Stimulated activated naive CD8-positive, alpha-beta T cell treated with anti-CD3 and anti-CD28 coated beads, Interleukin-15, Interleukin-2, amounts not matched to agents 100 U/mL and 50 U/mL, for 24 hours (primary cell): ENCODE measurements at regions not wholly inside any gene's neighbourhood (a gene's known extent, or its start where the extent isn't known, plus 50 kb on each side); places are given as distances from the start of the nearest gene placed in this dataset.

Experiments
- ATAC-seq: fragments of 150-1000 bp; cut with Tn5 transposase; one replicate; pipeline ENCODE4 v1.10.0; 2021
- DNase-seq: peaks from one replicate; pipeline ENCODE4 v3.0.0; 2021

GRCh38 chr16:66265556-66266141 is 100.8 kb upstream of the CDH5 start:
- no peak for ATAC-seq
- no peak for DNase-seq

DNA sequence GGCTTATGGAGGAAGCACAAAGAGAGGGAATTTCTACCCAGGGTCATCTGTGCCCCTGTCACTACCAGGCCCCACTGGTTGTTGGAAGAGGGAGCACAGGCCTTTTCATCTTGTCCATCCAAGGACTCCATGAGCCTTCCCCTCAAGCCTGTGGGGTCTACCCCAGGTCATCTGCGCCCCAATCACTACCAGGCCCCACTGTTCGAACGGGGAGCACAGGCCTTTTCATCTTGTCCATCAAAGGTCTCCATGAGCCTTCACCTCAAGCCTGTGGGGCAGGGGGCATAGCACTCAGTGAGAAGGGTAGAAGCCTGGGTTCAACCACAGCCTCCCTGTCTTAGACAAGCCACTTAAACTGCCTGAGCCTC is 101.5 kb upstream of the CDH5 start:
- ATAC-seq, result no peak
- no peak for DNase-seq

- ATAC-seq, result no peak
- DNase-seq, result no peak
Measured at GRCh38 chr16:66264311-66265047, 102.0 kb upstream of the CDH5 start.

DNA sequence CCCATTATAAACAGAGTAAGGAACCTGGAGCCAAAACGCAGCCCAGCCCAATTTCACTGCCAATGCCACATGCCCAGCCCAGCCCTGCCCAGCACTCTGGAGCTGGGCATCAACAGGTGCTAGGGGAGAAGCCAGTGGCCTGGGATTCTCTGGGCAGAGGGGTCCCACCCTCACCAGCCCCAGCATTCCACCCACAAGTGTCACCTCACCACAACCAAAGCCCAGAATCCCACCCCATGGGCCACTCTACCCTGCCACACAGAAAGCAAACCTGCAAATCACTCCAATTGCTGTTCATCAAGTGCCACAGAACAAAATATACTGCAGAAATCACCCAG is 102.5 kb upstream of the CDH5 start:
- no peak for DNase-seq
- ATAC-seq, result no peak

GRCh38 chr16:66263168-66263972 is 103.1 kb upstream of the CDH5 start:
- DNase-seq, result no peak
- no peak for ATAC-seq

GRCh38 chr16:66262253-66263167 is 104.0 kb upstream of the CDH5 start:
- no peak for DNase-seq
- no peak for ATAC-seq

GRCh38 chr16:66261826-66262225 is 104.7 kb upstream of the CDH5 start:
- DNase-seq (no peak), ATAC-seq (no peak)

DNA sequence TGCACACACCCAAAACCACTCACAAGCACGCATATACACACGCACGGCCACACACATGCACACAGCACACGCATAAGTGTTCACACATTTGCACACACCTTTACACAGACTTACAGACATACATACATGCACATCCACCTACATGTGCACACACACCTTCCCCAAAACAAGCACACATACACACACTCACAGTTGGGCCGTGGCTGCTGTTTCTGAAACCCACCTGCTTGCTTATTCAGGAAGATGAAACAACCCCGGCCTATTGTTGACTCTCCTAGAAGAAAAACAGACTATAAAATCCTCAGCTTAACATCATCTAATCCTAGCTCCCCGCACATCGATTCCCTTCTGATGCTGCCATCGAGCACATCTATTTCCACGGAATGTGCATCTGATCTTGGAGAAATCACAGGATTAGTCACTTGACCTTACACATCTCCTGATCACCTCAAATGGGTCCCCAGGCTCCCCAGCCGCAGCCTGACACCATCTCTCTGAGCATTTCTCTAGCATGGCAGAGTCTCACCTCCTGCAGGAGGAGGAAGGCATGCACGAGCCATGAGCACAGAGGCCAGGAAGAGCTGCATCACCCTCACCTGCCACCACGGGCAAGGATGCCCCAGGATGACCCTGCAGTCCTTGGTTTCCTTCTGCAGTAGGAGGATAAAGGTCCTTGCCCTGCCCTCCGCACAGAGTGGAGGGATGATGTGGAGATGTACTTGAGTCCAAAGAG is 105.8 kb upstream of the CDH5 start:
- DNase-seq, result no peak
- ATAC-seq, result no peak

DNA sequence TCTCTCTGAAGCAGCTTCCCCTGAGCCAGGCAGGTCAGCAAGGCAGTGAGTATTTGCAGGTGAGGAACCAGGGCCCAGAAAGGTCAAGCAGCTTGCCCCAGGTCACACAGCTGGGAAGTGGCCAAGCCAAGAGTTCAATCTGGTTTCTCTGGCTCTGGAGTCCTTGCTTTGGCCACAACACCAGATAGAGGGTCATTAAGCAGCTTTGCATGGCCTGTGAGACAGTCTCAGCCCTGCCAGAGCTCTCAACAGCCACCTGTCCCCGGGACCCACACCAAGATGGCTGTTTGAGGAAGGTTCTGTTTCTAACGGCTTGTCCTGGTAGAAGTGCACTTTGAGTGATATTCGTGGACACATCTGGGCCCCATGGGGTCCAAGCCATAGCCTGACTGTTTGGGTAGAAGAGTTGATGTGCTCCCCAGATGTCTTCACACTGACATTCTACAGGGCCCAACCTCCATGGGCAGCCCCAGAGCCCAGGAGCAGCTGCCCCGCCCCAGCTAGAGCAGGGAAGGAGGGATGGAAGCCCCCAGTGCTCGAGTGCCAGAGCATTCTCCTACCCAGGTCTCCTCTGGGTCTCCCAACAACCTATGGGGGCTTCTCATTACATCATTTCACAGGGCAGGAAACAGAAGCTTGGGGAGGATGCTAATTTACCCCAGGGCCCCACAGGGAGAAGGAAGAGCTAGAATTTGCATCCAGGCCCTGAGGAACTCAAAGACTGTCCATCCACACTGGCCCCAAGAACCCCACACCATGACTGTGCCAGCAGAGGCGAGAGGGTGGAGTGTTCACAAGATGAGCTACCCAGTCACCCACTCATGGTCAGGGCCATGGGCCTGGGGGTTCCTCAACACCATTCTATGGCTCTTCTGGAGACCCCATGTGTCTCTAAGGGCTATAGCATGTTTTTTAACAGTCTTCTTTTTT is 107.3 kb upstream of the CDH5 start:
- no peak for ATAC-seq

DNA sequence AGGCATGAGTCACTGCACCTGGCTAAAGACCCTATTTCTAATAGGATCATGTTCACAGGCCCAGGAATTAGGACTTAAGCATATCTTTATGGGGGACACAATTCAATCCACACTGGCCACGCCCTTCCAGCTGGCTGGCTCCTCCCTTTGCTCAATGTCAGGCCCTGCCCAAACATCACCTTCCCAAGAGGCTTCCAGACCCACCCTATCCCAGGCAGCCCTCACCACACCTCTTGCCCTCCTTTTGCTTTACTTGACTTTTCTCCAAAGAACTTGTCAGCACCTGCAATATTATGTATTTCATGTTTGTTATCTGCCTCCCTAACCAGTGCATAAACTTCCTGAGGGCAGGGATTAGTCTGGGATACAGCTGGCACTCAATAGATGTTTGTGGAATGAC is 109.6 kb upstream of the CDH5 start:
- ATAC-seq (no peak), DNase-seq (no peak)

More for the DNA sequence above, 107.3 kb upstream of the CDH5 start:
- DNase-seq, result no peak

DNA sequence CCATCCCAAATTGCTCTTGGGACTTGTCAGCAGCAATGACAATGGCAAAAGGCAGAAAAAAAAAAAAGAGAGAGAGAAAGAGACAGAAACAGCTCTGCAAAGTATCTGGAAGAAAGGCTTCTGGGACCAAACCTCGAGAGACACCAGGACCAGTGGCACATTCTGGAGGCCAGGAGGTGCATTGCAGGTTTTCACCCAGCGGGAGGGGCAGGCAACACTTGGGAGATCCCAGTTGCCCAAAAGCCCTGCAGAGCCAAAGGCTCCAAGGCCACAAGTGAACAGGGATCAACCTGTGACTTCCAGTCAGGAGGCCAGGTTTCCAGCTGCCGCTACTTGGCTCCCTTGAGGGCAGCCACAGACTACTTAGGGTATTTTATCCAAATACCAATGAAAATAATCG is 110.8 kb upstream of the CDH5 start:
- DNase-seq (no peak), ATAC-seq (no peak)

DNA sequence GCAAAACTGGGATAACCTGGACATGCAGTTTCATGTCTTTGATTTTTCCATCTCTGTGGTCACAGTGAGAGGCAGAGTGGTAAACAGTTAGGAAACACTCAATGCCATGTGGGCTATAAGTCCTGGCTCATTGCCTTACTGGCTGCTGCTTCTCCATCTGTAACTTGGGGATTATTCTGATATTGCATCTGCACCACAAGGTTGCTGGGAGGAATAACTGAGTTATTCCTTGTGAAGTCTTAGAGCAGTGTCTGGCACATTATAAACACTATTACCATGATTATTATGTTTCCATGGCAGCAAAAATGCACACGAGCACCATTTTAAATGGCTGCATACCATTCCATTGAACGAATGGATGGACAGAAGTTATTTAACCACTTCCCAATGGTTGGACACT is 111.7 kb upstream of the CDH5 start:
- no peak for ATAC-seq

DNA sequence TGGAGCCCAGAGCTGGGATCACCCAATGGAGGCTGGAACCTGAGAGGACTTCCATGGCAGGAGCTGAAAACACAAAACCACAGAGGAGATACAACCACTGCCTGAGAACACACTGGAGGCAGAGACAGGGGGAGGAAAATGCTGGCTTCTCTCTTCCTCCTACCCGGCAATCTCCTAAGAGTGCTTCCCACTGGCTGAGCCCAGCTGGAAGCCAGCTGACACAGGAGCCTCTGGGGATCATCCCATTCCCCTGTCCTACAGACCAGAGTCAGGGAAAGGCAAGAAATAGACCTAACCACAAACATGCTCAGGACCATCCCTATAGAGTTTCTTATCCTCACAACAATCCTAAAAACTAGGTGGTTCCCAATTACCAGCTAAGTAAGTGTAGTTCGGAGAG is 112.4 kb upstream of the CDH5 start:
- DNase-seq (no peak), ATAC-seq (no peak)

More for the DNA sequence above, 111.7 kb upstream of the CDH5 start:
- no peak for DNase-seq

DNA sequence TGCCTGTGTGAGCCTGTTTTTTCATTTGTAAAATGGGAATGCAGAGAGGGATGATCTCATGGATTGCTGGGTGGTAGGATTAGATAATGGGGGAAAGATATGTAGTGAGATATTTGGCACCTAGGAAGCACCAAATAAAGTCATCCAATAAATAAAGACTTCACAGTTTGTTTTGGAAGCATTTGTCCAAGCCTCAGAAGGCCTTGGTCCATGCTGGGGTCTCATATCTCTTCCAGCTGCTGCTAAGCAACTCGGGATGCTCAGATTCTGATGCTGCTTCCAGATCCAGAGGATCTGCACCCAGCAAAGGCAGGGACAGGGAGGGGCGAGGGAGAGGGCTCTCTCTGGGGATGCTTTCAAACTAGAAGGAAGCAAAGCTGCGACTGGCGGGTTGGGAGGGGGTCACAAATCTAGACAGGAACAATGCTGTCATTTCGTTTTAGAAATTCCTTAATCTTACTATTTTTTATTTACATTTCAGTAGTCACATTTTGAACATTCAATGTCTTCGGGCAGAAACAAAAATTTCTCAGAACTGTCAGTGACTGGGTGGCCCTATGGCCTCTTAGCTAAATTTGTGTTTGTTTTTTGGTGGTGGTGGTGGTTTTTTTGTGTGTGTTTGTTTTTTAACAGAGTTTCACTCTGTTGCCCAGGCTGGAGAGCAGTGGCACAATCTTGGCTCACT is 114.9 kb upstream of the CDH5 start:
- ATAC-seq (no peak), DNase-seq (no peak)

- DNase-seq (no peak), ATAC-seq (no peak)
Measured at GRCh38 chr16:66250686-66251431, 115.6 kb upstream of the CDH5 start.

DNA sequence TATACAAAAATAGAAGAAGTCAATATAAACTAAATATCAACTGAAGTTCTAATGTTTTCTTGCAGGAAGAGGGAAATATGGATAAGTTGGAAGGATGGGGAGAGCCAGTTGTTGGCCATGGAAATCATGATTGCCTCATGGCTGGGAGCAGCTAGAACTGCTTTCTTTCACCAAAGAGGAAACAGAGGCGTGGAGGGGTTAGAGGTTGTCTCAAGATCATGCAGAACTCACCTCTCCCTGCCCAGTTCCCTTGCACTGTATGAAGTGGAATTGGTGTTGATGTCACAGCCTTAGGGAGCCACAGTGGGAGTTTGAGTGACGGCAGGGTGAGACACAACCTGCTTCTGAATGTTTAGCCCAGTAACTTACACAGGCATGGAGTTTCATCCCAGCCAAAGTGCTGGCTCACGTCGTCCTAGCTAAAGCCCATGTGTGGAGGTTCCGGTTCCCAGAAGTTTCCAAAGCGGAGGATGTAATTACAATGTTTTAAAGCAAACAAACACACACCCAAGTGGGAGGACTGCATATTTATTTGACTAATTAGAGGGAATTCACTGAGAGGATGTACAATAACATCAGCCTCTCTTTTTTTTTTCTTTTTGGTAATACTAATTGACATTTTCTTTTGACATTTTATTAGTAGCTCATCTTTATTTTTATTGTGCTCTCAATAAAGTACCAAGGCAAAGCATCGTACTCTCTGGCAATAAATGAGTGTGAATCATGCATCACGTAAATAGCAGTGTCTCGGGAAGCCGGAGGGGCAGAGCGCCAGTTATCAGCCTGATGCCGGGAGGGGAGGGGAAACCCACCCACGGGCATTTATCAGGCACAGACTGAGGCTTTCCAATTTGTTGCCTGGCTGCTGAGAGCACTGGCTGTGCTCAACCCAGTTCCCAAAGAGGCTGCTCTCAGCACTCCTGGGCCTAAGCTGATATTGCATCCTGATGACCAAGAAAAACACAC is 118.7 kb upstream of the CDH5 start:
- ATAC-seq (no peak), DNase-seq (no peak)

DNA sequence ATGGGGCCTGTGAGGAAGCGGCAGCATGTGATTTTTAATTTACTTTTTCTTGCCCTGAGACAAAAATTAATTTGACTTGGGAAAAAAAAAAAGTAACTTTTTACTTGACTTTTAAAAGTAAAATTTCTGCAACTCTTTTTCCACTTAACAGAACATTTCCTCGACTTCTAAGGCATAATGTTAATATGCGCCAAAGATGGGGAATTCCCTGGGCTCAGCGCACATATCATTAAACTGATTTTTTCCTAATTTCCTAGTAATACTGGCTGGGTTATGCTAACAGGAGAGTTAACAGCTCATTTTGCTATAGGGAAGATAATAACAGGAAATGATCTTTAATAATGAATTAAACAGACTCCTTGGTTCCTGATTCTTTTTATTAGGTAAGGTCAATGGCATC is 120.6 kb upstream of the CDH5 start:
- DNase-seq (no peak), ATAC-seq (no peak)

DNA sequence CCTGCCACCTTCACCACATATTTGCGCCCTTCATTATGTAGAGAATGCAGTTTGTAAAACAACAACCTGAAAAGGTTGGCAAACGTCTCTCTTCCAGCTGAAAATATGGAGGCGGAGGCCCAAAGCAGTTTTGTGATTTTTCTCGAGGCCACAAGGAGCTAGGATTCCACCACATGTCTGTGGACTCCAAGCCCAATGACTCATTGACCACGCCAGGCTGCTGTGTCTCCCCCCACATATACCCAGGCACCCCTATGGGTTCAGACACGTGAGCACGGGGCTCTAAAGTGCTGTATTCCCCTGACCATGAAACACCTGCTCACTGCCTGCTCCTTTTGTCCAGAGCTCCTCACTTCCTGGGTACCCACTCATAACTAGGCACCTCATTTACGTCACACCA is 121.4 kb upstream of the CDH5 start:
- no peak for DNase-seq
- no peak for ATAC-seq
